GM18505 (cell line): ENCODE measurements at regions not wholly inside any gene's neighbourhood (a gene's known extent, or its start where the extent isn't known, plus 50 kb on each side); places are given as distances from the start of the nearest gene placed in this dataset.

Experiments
- ATAC-seq: cut with Tn5 transposase; IDR thresholded peaks from one replicate; pipeline ENCODE4 v1.9.1; 2021; ENCODE audit not compliant: unreplicated experiment
- POLR2A ChIP-seq: IDR thresholded peaks from 4 replicates; pipeline ENCODE4 v1.6.1; 2011; ENCODE audit warnings: borderline replicate concordance; ENCODE audit not compliant: insufficient read depth, insufficient read length; ENCODE audit errors: extremely low read depth

- no peak for TF ChIP-seq POLR2A
- no peak for ATAC-seq
Measured at GRCh38 chr2:175475130-175475529, 293.6 kb upstream of the ATP5MC3 start.

- no peak for ATAC-seq
- no peak for TF ChIP-seq POLR2A
Measured at GRCh38 chr2:175468431-175469098, 287.1 kb upstream of the ATP5MC3 start.

- ATAC-seq, result no peak
- no peak for TF ChIP-seq POLR2A
Measured at GRCh38 chr2:175465101-175465500, 283.6 kb upstream of the ATP5MC3 start.

GRCh38 chr2:175464311-175464670, 282.8 kb upstream of the ATP5MC3 start:
- no peak for ATAC-seq
- TF ChIP-seq POLR2A, result no peak

GRCh38 chr2:175463589-175464310, 282.2 kb upstream of the ATP5MC3 start:
- TF ChIP-seq POLR2A, result no peak
- ATAC-seq, result no peak

- no peak for ATAC-seq
- TF ChIP-seq POLR2A, result no peak
Measured at GRCh38 chr2:175463169-175463568, 281.7 kb upstream of the ATP5MC3 start.

- ATAC-seq, result no peak
- no peak for TF ChIP-seq POLR2A
Measured at GRCh38 chr2:175462246-175462645, 280.7 kb upstream of the ATP5MC3 start.

- ATAC-seq, result no peak
- TF ChIP-seq POLR2A, result no peak
Measured at GRCh38 chr2:175461839-175462238, 280.3 kb upstream of the ATP5MC3 start.

- no peak for ATAC-seq
- no peak for TF ChIP-seq POLR2A
Measured at GRCh38 chr2:175457895-175458448, 276.5 kb upstream of the ATP5MC3 start.

- no peak for ATAC-seq
- TF ChIP-seq POLR2A, result no peak
Measured at GRCh38 chr2:175454953-175455389, 273.5 kb upstream of the ATP5MC3 start.

GRCh38 chr2:175450029-175450760, 268.7 kb upstream of the ATP5MC3 start:
- ATAC-seq, result no peak
- TF ChIP-seq POLR2A, result no peak

- TF ChIP-seq POLR2A, result no peak
- ATAC-seq, result no peak
Measured at GRCh38 chr2:175449616-175450015, 268.1 kb upstream of the ATP5MC3 start.

- ATAC-seq, result no peak
- no peak for TF ChIP-seq POLR2A
Measured at GRCh38 chr2:175446201-175446600, 264.7 kb upstream of the ATP5MC3 start.
